DMS53 treated with DMSO at 0.1 percent for 48 hours (cell line): ENCODE measurements at regions not wholly inside any gene's neighbourhood (a gene's known extent, or its start where the extent isn't known, plus 50 kb on each side); places are given as distances from the start of the nearest gene placed in this dataset.
"Not testable (repeated sequence)": the region's sequence is repeated elsewhere in the genome, so short reads cannot be mapped to it uniquely, and the experiment has no call there.

Source experiments
- DNase-seq: peaks from one replicate; lab custom pipeline; 2025; ENCODE audit not compliant: unreplicated experiment; lab: John Stamatoyannopoulos, UW

DNA sequence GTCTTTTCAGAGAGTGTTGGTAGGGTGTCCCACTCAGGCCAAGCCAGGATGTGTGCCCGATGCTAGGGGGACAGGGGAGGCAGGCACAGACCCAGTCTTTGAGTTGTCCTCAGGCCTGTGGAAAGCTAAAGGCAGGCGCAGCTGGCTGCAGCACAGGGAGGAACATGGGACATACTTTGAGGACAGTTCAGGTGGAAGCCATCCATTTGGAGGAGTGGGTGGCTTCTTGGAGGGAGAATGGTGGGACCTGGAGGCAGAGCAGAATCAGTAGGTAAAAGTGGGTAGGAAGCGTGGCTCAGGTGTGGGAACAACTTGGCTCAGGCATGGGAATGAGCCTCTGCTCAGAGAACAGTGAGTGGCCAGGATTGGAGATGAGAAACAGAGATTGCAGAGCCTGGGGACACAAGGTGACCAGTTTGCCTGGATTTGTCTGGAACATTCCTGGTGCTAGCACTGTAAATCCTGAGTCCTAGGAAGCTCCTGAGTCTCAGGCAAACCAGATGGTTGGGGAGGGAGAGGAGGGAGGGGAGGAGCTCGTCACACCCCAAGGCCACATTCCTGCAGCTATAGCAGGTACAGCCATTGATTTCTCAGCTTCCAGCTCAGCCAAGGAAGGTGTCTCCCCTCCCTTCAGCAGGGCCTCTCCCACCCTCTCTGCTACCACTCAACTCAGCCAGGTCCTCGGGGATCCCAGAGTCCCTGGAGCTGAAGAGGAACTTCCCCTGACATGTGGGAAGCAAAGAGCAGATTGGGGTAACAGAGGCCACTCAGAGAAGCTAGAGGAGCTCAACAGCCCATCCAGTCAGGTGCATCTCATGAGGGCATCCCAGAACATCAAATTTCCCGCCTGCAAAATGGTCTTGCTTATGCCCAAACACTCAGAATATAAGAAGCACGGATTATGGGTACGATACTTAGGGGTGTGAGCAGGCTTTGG is 65.2 kb upstream of the TINAGL1 start:
- DNase-seq = no peak

DNA sequence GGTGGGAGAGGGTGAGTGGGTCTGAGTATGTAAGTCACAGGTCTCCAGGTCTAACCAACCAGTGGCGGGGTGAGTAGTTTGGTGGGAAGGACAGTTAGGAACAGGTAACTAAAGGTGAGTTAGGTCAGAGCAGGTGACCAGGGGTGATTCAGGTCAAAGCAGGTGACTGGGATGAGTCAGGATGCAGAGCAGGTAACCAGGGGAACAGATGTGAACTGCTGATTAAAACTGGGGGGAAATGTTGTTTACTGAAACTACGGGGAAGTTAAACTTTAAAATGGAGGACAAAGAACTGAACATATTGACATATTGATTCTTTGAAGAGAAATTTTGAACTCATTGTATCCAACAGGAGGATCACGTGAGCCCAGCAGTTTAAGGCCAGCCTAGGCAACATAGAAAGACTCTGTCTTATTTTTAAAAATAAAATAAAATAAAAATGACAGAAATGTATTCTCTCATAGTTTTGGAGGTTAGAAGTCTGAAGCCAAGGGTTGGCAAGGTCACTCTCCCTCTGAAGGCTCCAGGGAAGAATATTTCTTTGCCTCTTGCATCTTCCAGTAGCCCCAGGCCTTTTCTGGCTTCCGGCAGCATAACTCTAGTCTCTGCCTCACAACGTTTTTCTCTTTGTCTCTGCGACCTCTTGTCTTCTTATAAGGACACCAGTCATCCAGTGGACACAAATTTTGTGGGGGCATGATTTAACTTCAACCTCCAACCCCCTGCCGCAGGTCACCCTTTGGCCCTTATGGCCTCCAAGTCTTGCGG is 64.3 kb upstream of the TINAGL1 start:
- peak; percentile 67 for DNase-seq

DNA sequence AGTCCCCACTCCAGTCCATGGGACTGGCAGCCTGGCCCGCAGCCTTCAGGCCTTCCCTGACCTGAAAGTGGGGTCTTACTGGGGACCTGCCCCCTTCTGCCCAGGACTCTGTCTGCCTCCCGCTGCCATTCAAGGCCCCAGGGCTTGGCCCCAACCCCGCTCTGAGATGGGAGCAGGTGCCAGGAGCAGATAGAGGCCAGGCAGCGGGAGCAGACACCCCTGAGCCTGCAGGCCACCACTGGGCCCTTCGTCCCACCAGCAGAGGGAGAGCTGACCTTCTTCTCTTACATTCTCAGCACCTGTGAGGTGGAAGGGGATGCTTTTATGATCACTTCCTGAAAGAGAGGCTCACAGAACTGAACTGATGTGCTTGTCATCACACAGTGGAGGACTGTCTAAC is 62.2 kb upstream of the TINAGL1 start:
- no peak for DNase-seq

DNA sequence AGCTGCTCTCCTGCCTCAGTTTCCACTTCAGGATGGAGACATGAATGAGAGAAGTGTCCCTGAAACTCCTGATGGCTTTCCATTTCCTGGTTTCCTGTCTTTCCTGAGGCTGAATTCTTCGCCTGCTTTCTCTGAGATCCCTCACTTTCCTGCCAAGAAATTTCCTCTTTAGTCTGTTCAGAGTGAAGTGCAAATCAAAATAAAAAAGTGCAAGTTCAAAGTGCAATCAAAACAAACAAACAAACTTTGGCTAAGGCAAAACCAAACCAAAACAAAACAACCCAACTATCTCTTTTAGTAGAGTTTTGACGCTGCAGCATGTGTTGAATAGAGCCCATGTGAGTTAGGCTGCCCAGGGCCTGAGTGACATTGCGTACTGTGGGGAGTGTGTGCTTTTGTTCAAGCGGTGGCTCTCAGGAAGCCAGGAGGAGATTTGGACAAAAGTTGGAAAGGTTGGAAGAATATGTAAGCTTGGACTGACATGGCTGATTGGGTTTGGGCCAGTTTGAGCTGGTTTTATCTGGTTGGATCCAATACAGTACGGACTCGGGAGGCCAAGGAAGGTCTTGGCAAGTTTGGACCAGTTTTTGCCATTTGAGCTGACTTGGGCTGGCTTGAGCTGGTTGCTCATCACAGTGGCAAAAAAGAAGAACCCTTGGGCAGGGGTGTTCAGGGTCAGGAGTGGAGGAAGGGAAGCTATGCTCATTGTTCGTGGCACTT is 61.1 kb upstream of the TINAGL1 start:
- DNase-seq = no peak

DNA sequence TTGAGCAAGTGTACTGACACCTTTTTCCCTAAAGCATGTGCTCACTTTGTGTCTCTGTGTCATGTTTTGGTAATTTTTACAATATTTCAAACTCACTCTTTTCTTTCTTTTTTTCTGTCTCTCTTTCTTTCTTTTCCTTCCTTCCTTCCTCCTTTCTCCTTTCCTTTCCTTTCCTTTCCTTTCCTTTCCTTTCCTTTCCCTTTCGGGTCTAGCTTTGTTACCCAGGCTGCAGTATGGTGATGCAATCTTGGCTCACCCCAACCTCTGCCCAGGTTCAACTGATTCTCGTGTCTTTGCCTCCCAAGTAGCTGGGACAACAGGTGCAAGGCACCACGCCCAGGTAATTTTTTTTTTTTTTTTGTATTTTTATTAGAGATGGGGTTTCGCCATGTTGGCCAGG is 60.4 kb upstream of the TINAGL1 start:
- DNase-seq = no peak

DNA sequence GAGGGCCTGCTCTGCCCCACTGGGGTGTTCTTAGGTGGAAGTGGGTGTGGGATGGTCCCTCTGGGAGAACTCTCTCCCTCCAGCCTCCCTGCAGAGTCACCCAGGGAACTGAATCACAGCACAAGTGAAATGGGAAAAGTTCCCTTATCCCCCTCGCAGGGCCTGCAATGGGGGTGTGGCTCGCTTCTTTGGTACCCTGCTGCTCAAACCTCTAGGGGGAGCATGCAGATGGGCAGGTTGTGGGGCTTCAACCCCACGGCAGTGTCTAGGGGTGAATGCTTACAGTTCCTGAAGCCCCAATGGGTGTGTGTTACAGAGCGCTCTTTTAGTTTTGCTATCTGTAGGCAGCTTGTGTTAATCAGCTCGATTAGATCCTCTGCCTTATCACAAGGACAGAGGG is 59.0 kb upstream of the TINAGL1 start:
- DNase-seq = no peak

DNA sequence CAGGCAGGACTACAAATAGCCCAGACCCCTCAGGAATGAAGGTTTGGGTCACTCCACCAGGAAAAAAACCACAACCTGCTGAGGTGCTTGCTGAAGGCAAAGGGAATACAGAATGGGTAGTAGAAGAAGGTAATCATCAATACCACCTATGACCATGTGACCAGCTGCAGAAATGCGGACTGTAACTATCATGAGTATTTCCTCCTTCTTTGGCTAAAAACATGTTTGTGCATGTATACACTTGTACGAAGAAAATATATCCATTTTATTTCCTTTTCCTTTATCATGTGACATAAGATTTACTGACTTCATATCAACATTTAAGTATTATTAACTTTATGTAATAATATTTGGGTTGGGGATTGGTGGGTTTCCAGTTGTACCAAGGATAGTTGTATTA is 58.3 kb upstream of the TINAGL1 start:
- not testable (repeated sequence) for DNase-seq

DNA sequence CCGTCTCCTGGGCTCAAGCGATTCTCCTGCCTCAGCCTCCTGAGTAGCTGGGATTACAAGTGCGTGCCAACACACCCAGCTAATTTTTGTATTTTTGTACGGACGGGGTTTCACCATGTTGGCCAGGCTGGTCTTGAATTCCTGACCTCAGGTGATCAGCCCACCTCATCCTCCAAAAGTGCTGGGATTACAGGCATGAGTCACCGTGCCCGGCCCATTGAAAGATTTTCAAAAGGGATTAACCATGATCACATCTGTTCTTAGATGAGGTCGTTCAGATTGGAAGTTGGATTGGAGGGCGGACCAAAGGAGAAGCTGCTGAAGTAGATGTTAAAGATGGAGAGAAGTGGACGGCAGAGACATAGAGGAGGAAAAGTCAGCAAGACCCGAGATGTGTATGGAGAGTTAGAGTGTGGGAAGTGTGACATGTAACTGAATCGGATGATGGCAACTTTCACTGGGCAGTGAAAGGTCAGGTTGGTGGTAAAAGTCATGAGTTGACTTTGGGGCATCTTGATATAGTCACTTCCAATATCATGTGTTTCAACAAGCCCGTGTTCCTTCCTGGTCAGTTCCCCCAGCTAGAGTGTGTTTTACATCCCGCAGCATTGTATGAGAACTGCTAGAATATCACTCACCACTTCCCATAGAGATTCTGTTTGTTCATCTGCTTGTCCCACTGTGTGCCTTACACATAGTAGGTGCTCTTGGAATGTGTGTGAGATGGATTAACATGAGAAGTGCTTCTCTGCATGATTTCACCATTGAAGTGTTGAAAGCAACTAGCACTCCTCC is 54.4 kb upstream of the TINAGL1 start:
- no peak for DNase-seq

DNA sequence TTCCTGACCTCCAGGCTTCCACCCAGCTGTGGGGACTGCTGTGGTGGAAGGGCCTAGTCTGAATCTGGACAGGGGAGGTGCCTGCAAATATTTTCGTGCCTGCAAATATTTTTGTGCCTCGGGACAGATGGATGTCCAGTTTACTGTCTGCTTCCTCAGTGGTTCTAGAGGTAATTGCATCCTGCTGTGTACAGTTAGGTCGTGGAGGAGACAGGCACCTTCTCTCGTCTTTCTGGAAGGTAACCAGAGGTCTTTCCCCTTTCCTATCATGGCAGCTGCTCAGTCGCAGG is 53.8 kb upstream of the TINAGL1 start:
- no peak for DNase-seq

DNA sequence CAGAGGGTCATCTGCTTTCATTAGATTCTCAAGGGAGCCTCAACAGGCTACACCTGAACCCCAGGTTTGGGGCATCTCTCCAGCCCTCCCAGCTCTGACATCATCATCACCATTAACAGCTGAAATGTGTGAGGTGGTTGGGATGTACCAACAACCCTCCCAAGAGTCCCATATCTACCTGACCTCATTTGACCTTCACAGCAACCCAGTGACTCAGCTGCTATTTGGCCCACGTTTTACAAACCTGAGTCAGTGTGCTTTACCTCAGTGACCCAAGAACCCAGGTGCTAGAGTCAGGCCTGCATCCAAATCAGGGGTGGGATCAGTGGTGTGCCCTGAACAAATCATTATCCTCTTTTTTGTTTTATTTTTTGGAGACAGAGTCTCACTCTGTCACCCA is 53.3 kb upstream of the TINAGL1 start:
- DNase-seq = no peak

DNA sequence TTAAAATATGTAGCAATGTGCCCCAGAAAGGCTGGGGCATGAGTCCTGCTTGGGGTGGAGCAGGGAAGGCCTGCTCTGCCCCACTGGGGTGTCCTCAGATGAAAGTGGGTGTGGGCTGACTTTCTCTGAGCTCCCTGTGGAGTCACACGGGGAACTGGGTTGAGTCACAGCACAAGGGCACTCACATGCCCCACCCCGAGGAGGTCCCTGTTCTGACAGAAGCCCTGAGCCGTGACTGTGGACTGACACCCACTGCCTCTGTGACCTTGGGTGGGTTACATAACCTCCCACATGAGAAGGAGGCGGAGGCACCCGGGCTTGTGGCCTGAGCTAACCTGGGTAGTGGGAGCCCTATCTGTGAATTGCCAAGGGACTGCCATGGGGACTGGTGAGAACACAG is 52.5 kb upstream of the TINAGL1 start:
- no peak for DNase-seq

DNA sequence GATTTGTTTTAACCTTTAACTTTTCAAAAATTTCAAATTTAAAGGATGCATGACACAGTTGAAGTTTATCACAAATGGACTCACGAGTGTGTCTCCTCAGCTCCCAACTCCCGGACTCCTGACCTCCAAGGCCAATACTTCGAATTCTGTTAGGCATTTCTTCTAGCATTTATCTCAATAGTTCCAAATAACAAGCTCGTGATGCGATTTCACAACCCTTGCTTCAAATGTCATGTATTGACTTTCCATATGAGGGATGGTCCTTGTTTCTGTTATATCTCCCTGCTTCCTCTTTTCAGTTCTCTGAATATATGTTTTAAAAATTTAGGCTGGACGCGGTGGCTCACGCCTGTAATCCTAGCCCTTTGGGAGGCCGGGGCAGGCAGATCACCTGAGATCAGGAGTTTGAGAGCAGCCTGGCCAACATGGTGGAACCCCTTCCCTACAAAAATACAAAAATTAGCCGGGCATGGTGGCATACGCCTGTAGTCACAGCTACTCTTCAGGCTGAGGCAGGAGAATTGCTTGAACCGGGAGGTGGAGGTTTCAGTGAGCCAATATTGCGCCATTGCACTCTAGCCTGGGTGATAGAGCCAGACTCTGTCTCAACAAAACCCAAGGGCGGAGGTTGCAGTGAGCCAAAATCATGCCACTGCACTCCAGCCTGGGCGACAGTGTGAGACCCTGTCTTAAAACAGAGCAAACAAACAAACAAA is 52.0 kb upstream of the TINAGL1 start:
- no peak for DNase-seq
